ENCODE measurements at regions not wholly inside any gene's neighbourhood (a gene's known extent, or its start where the extent isn't known, plus 50 kb on each side); places are given as distances from the start of the nearest gene placed in this dataset.

- TF ChIP-seq, protein P1, sequence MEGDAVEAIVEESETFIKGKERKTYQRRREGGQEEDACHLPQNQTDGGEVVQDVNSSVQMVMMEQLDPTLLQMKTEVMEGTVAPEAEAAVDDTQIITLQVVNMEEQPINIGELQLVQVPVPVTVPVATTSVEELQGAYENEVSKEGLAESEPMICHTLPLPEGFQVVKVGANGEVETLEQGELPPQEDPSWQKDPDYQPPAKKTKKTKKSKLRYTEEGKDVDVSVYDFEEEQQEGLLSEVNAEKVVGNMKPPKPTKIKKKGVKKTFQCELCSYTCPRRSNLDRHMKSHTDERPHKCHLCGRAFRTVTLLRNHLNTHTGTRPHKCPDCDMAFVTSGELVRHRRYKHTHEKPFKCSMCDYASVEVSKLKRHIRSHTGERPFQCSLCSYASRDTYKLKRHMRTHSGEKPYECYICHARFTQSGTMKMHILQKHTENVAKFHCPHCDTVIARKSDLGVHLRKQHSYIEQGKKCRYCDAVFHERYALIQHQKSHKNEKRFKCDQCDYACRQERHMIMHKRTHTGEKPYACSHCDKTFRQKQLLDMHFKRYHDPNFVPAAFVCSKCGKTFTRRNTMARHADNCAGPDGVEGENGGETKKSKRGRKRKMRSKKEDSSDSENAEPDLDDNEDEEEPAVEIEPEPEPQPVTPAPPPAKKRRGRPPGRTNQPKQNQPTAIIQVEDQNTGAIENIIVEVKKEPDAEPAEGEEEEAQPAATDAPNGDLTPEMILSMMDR (IDR thresholded peaks at IDR 0.05; ENCODE audit: borderline replicate concordance, extremely low read depth, low read length, poor library complexity, severe bottlenecking): no peak
- TF ChIP-seq EZH2 (IDR thresholded peaks at IDR 0.05; ENCODE audit: borderline replicate concordance, low read depth, low read length, severe bottlenecking): no peak
These were observed 383.7 kb downstream of the PPP3CA start for GRCh38 chr4:100963627-100964026.
